ENCODE measurements at regions not wholly inside any gene's neighbourhood (a gene's known extent, or its start where the extent isn't known, plus 50 kb on each side); places are given as distances from the start of the nearest gene placed in this dataset.

DNA sequence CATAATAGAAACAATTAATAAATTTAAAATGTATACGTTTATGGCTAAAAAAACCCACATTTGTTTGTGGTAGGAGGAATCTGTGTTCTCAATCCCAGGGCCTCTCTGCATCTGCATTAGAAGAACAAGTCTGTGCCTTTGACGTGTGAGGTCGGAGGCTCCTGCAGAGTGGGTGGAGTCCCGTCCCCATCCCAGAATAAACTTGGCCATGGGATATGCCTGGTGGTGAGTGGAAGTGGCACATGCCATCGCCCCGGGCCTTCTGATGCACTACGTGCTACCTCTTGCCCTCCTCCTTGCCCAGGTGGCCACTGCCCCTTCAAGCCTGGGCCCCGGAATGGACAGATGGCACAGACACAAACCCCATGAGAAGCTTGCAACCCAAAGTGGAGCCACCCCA lies 131.1 kb upstream of the NSMCE3 start:
- TF ChIP-seq, protein P1, sequence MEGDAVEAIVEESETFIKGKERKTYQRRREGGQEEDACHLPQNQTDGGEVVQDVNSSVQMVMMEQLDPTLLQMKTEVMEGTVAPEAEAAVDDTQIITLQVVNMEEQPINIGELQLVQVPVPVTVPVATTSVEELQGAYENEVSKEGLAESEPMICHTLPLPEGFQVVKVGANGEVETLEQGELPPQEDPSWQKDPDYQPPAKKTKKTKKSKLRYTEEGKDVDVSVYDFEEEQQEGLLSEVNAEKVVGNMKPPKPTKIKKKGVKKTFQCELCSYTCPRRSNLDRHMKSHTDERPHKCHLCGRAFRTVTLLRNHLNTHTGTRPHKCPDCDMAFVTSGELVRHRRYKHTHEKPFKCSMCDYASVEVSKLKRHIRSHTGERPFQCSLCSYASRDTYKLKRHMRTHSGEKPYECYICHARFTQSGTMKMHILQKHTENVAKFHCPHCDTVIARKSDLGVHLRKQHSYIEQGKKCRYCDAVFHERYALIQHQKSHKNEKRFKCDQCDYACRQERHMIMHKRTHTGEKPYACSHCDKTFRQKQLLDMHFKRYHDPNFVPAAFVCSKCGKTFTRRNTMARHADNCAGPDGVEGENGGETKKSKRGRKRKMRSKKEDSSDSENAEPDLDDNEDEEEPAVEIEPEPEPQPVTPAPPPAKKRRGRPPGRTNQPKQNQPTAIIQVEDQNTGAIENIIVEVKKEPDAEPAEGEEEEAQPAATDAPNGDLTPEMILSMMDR (IDR thresholded peaks at IDR 0.05), result no peak
- TF ChIP-seq POLR2A (IDR thresholded peaks at IDR 0.05; ENCODE audit: low read depth) (no peak), EP300 (IDR thresholded peaks at IDR 0.05) (no peak), POLR2AphosphoS5 (IDR thresholded peaks at IDR 0.05) (no peak)
- DNase-seq (ENCODE audit: extremely low spot score), result no peak
- H3K9me3 ChIP-seq, result no peaks in the 10 kb centered on the region
- H3K4me1 ChIP-seq, result no peaks in the 10 kb centered on the region
- no peaks in the 10 kb centered on the region for H3K36me3 ChIP-seq
- no peak overlapping the region for H3K4me3 ChIP-seq
- H3K27me3 ChIP-seq, result peaks cover 0 to 14% (median 0%) of the 10 kb centered on the region in 4 donors
- H3K27ac ChIP-seq (replicated peaks in 1 of 4), result no peak overlapping the region
- intact Hi-C loops (cut with DNase I), result no loop called here
- WGBS, result 73% methylated on average over 7 of the region's 8 CpGs

GRCh38 chr15:29398907-29399306 lies 129.3 kb upstream of the NSMCE3 start:
- Histone ChIP-seq H3K4me1 (no peaks in the 10 kb centered on the region), H3K9me3 (no peaks in the 10 kb centered on the region), H3K27ac (replicated peaks in 1 of 4) (no peak overlapping the region), H3K36me3 (no peaks in the 10 kb centered on the region), H3K27me3 (peaks cover 0 to 4% (median 0%) of the 10 kb centered on the region in 4 donors), H3K4me3 (no peak overlapping the region)
- intact Hi-C loops (cut with DNase I), result no loop called here
- TF ChIP-seq POLR2A (IDR thresholded peaks at IDR 0.05; ENCODE audit: low read depth), result no peak
- no peak for TF ChIP-seq EP300 (IDR thresholded peaks at IDR 0.05)
- no peak for TF ChIP-seq POLR2AphosphoS5 (IDR thresholded peaks at IDR 0.05)
- TF ChIP-seq, protein P1 (IDR thresholded peaks at IDR 0.05), result no peak
- WGBS, result 86% methylated on average over 1 of the region's 1 CpG
- DNase-seq (ENCODE audit: extremely low spot score), result no peak

DNA sequence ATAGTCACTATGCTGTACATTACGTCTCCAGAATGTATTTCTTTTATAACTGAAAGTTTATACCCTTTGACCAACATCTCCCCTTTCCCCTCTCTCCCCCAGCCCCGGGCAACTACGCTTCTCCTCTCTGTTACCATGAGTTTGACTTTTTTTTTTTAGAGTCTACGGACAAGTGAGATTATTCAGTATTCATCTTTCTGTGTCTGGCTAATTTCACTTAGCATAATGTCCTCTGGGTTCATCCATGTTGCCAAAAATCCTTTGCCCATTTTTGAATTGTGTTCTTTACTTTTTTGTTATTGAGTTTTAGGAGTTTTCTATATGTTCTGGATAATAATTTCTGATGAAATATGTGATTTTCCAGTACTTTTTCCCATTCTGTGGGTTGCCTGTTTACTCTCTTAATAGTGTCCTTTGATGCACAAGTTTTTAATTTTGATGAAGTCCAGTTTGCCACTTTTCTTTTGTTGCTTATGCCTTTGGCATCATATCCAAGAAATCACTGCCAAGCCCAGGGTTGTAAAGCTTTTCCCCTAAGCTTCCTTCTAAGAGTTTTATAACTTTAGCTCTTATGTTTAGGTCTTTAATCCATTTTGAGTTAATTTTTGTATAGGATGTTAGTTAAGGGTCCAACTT lies 126.7 kb upstream of the NSMCE3 start:
- Histone ChIP-seq H3K4me3 (no peak overlapping the region), H3K9me3 (no peaks in the 10 kb centered on the region), H3K27ac (replicated peaks in 1 of 4) (no peak overlapping the region), H3K4me1 (no peaks in the 10 kb centered on the region), H3K36me3 (no peaks in the 10 kb centered on the region), H3K27me3 (no peaks in the 10 kb centered on the region)
- 67% methylated on average over 4 of the region's 4 CpGs for WGBS
- intact Hi-C loops (cut with DNase I), result no loop called here
- no peak for TF ChIP-seq EP300 (IDR thresholded peaks at IDR 0.05)
- TF ChIP-seq, protein P1 (IDR thresholded peaks at IDR 0.05), result no peak
- no peak for TF ChIP-seq POLR2AphosphoS5 (IDR thresholded peaks at IDR 0.05)
- DNase-seq (ENCODE audit: extremely low spot score), result no peak

- Histone ChIP-seq H3K4me1 (no peaks in the 10 kb centered on the region), H3K27ac (replicated peaks in 1 of 4) (no peak overlapping the region), H3K27me3 (no peaks in the 10 kb centered on the region), H3K36me3 (no peaks in the 10 kb centered on the region), H3K4me3 (no peak overlapping the region), H3K9me3 (no peaks in the 10 kb centered on the region)
- intact Hi-C loops (cut with DNase I), result no loop called here
- TF ChIP-seq POLR2AphosphoS5 (IDR thresholded peaks at IDR 0.05) (no peak), POLR2A (IDR thresholded peaks at IDR 0.05; ENCODE audit: low read depth) (no peak), EP300 (IDR thresholded peaks at IDR 0.05) (no peak)
- TF ChIP-seq, protein P1 (IDR thresholded peaks at IDR 0.05), result no peak
- no CpG with 5 or more reads among the region's 2 CpGs for WGBS
- no peak for DNase-seq (ENCODE audit: extremely low spot score)
These were observed 123.8 kb upstream of the NSMCE3 start for GRCh38 chr15:29393443-29393842.

DNA sequence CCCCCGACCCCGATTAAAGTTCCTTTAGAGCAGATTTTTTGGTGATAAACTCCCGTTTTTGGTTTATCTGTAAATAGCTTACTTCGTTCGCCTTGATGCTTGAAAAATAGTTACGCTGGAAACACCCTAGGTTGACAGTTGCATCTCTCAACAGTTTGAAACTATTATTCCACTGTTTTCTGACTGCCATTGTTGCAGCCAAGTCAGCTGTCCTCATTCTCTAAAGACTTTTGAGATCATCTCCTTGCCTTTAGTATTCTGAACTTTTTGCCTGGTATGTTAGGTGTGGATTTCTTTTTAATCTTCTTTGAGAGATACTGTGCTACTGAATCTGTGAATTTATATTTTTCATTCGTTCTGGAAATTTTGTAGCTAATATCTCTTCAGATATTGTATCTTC lies 122.7 kb upstream of the NSMCE3 start:
- H3K27ac ChIP-seq (replicated peaks in 1 of 4), result no peak overlapping the region
- no peaks in the 10 kb centered on the region for H3K9me3 ChIP-seq
- intact Hi-C loops (cut with DNase I), result no loop called here
- 92% methylated on average over 7 of the region's 7 CpGs for WGBS
- H3K36me3 ChIP-seq, result no peaks in the 10 kb centered on the region
- H3K4me3 ChIP-seq, result no peak overlapping the region
- no peaks in the 10 kb centered on the region for H3K4me1 ChIP-seq
- TF ChIP-seq POLR2A (IDR thresholded peaks at IDR 0.05; ENCODE audit: low read depth) (no peak), EP300 (IDR thresholded peaks at IDR 0.05) (no peak), POLR2AphosphoS5 (IDR thresholded peaks at IDR 0.05) (no peak)
- no peak for DNase-seq (ENCODE audit: extremely low spot score)
- no peaks in the 10 kb centered on the region for H3K27me3 ChIP-seq
